NB4 (cell line): ENCODE measurements at regions not wholly inside any gene's neighbourhood (a gene's known extent, or its start where the extent isn't known, plus 50 kb on each side); places are given as distances from the start of the nearest gene placed in this dataset.
A peak's percentile ranks its signal among the peaks of the same experiment; 100 is the strongest.

Source experiments
- DNase-seq: peaks from one replicate; pipeline ENCODE4 v3.0.0; 2010; ENCODE audit warnings: low read depth
- H3K4me3 ChIP-seq: one replicate; pipeline ENCODE4 v1.5.1; 2011; ENCODE audit warnings: mild to moderate bottlenecking, low read depth, low read length, moderate library complexity
- CTCF ChIP-seq: IDR thresholded peaks from one replicate; pipeline ENCODE4 v1.5.1; 2012; ENCODE audit warnings: low read depth, low read length
- MAX ChIP-seq: IDR thresholded peaks from 2 replicates; pipeline ENCODE4 v1.6.1; 2011; ENCODE audit warnings: low read depth, low read length
- MYC ChIP-seq: IDR thresholded peaks from 2 replicates; pipeline ENCODE4 v1.6.1; 2011; ENCODE audit warnings: low read depth, low read length
- POLR2A ChIP-seq: IDR thresholded peaks from 2 replicates; pipeline ENCODE4 v1.6.1; 2011; ENCODE audit warnings: mild to moderate bottlenecking; ENCODE audit not compliant: insufficient read length; ENCODE audit errors: extremely low read depth

GRCh38 chr10:8128511-8128910 is 74.0 kb downstream of the GATA3 start:
- TF ChIP-seq CTCF (no peak), POLR2A (no peak), MAX (no peak), MYC (no peak)
- H3K4me3 ChIP-seq: no peak overlapping the region
- no peak for DNase-seq

- TF ChIP-seq CTCF: no peak
- no peak for TF ChIP-seq MAX
- TF ChIP-seq MYC: no peak
- TF ChIP-seq POLR2A: no peak
- H3K4me3 ChIP-seq: no peak overlapping the region
- no peak for DNase-seq
Measured at GRCh38 chr10:8129438-8129837, 75.0 kb downstream of the GATA3 start.

GRCh38 chr10:8130973-8131911 is 76.8 kb downstream of the GATA3 start:
- no peak overlapping the region for H3K4me3 ChIP-seq
- peak; percentile 12 for DNase-seq
- TF ChIP-seq POLR2A (no peak), MYC (no peak), MAX (no peak), CTCF (no peak)

- TF ChIP-seq CTCF (no peak), POLR2A (no peak), MYC (no peak), MAX (no peak)
- peak; percentile 36 for DNase-seq
- H3K4me3 ChIP-seq: no peak overlapping the region
Measured at GRCh38 chr10:8133146-8133545, 78.7 kb downstream of the GATA3 start.

GRCh38 chr10:8136736-8137135 is 82.2 kb downstream of the GATA3 start:
- DNase-seq: no peak
- no peak overlapping the region for H3K4me3 ChIP-seq
- TF ChIP-seq MAX (no peak), CTCF (no peak), POLR2A (no peak), MYC (no peak)

GRCh38 chr10:8137272-8137681 is 82.8 kb downstream of the GATA3 start:
- no peak for DNase-seq
- no peak overlapping the region for H3K4me3 ChIP-seq
- no peak for TF ChIP-seq MYC
- no peak for TF ChIP-seq CTCF
- no peak for TF ChIP-seq MAX
